Tibial nerve (tissue), 4 donors: ENCODE measurements at regions not wholly inside any gene's neighbourhood (a gene's known extent, or its start where the extent isn't known, plus 50 kb on each side); places are given as distances from the start of the nearest gene placed in this dataset.

Source experiments
- CTCF ChIP-seq, 5 experiments: fragments of 200-600 bp in 3 of 5; fragments of 450-650 bp in 2 of 5; sonication (generic) in 3 of 5; IDR thresholded peaks; one replicate each; pipeline ENCODE4 v1.5.1; 2016 to 2019; ENCODE audit warnings: antibody characterized with exemption in 5 of 5, mild to moderate bottlenecking in 3 of 5, moderate library complexity in 2 of 5
- EP300 ChIP-seq, 2 donors: sonication (generic); formaldehyde crosslinking; IDR thresholded peaks; one replicate each; pipeline ENCODE4 v1.6.1; 2017; ENCODE audit warnings: antibody characterized with exemption in 2 of 2, mild to moderate bottlenecking in 1 of 2

- TF ChIP-seq CTCF (IDR thresholded peaks at IDR 0.05) (no peak), EP300 (IDR thresholded peaks at IDR 0.05) (no peak)
Measured at GRCh38 chr16:7027401-7027800, 305.2 kb upstream of the RBFOX1 start.
